ENCODE measurements at regions not wholly inside any gene's neighbourhood (a gene's known extent, or its start where the extent isn't known, plus 50 kb on each side); places are given as distances from the start of the nearest gene placed in this dataset.

DNA sequence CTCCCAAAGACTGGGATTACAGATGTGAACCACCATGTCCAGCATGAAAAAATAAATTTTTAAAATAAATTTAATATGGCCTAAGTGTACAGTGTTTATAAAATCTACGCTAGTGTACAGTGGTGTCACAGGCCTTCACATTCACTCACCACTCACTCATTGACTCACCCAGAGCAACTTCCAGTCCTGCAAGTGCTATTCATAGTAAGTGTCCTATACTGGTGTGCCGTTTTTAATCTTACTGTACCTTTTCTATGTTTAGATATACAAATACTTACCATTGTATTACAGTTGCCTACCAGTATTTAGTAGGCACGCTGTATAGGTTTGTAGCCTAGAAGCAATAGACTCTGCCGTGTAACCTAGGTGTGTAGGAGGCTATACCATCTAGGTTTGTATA is 76.1 kb upstream of the FOXN2 start:
- Histone ChIP-seq H3K9me3 (ENCODE audit: low read depth, low read length) (no peaks in the 10 kb centered on the region), H3K4me1 (ENCODE audit: insufficient read depth, low read length) (peaks cover 14% of the 10 kb centered on the region), H3K4me3 (ENCODE audit: low read length) (no peak overlapping the region), H3K27me3 (ENCODE audit: insufficient read depth, low read length) (no peaks in the 10 kb centered on the region)

DNA sequence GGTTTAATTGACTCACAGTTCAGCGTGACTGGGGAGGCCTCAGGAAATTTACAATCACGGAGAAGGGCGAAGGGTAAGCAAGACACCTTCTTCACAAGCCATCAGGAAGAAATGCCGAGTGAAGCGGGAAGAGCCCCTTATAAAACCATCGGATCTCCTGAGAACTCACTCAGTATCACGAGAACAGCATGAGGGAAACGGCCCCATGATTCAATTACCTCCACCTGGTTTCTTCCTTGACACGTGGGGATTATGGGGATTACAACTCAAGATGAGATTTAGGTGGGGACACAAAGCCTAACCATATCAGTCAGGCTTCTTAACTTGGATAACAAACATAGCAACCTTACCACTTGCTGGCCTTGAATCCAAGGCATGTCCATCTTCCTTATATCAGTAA is 73.6 kb upstream of the FOXN2 start:
- H3K9me3 ChIP-seq (ENCODE audit: low read depth, low read length), result no peaks in the 10 kb centered on the region
- no peak overlapping the region for H3K4me3 ChIP-seq (ENCODE audit: low read length)
- H3K27me3 ChIP-seq (ENCODE audit: insufficient read depth, low read length), result no peaks in the 10 kb centered on the region
- H3K4me1 ChIP-seq (ENCODE audit: insufficient read depth, low read length), result peaks cover 14% of the 10 kb centered on the region

DNA sequence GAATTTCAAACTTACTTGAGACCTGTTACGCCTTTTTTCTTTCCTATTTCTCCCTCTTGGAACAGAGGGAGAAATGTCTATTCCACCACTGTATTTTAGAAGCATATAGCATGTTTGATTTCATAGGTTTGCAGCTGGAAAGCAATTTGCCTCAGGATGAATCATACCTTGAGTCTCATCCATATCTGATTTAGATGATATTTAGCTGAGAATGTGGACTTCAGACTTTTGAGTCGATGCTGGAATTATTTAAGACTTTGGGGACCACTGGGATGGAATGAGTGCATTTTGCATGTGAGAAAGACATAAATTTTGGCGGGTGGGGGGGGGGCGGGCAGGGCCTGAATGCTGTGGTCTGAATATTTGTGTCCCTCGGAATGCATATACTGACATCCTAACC is 67.3 kb upstream of the FOXN2 start:
- no peaks in the 10 kb centered on the region for H3K27me3 ChIP-seq (ENCODE audit: insufficient read depth, low read length)
- no peaks in the 10 kb centered on the region for H3K9me3 ChIP-seq (ENCODE audit: low read depth, low read length)
- no peak overlapping the region for H3K4me3 ChIP-seq (ENCODE audit: low read length)
- peaks cover 34% of the 10 kb centered on the region for H3K4me1 ChIP-seq (ENCODE audit: insufficient read depth, low read length)

- Histone ChIP-seq H3K4me1 (ENCODE audit: insufficient read depth, low read length) (peaks cover 46% of the 10 kb centered on the region), H3K9me3 (ENCODE audit: low read depth, low read length) (no peaks in the 10 kb centered on the region), H3K27me3 (ENCODE audit: insufficient read depth, low read length) (no peaks in the 10 kb centered on the region), H3K4me3 (ENCODE audit: low read length) (no peak overlapping the region)
Observed at GRCh38 chr2:48248251-48248933, 66.1 kb upstream of the FOXN2 start.

DNA sequence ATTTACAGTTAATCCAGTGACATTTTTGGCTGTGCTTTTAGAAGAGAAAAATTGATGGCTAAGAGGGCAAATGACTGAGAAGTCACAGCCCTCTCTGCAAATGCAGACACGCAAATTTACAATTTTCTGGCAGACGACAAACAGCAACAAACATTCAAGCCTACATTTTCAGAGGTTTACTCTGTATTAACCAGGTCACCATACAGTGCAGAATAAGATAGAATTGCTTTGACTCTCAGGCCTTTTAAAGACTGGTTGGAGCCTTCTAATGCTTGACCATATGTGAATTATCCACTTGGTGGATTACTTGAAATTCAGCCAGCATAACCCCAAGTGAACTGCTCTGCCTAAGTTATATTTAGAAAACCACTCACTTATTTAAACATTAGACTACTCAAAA is 65.5 kb upstream of the FOXN2 start:
- Histone ChIP-seq H3K4me3 (ENCODE audit: low read length) (no peak overlapping the region), H3K4me1 (ENCODE audit: insufficient read depth, low read length) (peaks cover 50% of the 10 kb centered on the region), H3K27me3 (ENCODE audit: insufficient read depth, low read length) (no peaks in the 10 kb centered on the region), H3K9me3 (ENCODE audit: low read depth, low read length) (no peaks in the 10 kb centered on the region)

GRCh38 chr2:48249631-48250473 is 64.6 kb upstream of the FOXN2 start:
- Histone ChIP-seq H3K4me3 (ENCODE audit: low read length) (no peak overlapping the region), H3K27me3 (ENCODE audit: insufficient read depth, low read length) (no peaks in the 10 kb centered on the region), H3K4me1 (ENCODE audit: insufficient read depth, low read length) (peaks cover 58% of the 10 kb centered on the region)

DNA sequence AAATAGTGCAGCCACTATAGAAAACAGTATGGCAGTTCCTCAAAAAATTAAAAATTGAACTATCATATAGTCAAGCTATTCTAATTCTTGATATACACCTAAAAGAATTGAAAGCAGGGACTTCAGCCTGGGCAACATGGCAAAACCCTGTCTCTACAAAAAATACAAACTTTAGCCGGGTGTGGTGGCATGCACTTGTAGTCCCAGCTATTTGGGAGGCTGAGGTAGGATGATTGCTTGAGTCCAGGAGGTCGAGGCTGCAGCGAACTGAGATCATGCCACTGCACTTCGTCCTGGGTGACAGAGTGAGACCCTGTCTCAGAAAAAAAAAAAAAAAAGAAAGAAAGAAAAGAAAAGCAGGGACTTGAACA is 64.0 kb upstream of the FOXN2 start:
- Histone ChIP-seq H3K4me1 (ENCODE audit: insufficient read depth, low read length) (peaks cover 63% of the 10 kb centered on the region), H3K27me3 (ENCODE audit: insufficient read depth, low read length) (no peaks in the 10 kb centered on the region), H3K9me3 (ENCODE audit: low read depth, low read length) (no peaks in the 10 kb centered on the region), H3K4me3 (ENCODE audit: low read length) (no peak overlapping the region)

More at GRCh38 chr2:48249631-48250473, 64.6 kb upstream of the FOXN2 start:
- no peaks in the 10 kb centered on the region for H3K9me3 ChIP-seq (ENCODE audit: low read depth, low read length)

DNA sequence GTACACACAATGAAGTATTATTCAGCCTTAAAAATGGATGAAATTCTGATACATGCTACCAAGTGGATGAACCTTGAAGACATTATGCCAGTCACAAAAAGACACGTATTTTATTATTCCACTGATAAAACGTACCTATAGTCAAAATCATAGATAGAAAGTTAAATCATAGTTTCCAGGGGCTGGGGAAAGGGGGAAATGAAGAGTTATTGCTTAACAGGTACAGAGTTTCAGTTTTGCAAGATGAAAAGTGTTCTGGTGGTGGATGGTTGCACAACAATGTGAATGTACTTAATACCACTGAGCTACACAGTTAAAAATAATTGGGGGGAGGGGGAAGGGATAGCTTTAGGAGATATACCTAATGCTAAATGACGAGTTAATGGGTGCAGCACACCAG is 63.5 kb upstream of the FOXN2 start:
- no peaks in the 10 kb centered on the region for H3K27me3 ChIP-seq (ENCODE audit: insufficient read depth, low read length)
- H3K4me1 ChIP-seq (ENCODE audit: insufficient read depth, low read length), result peaks cover 65% of the 10 kb centered on the region
- no peaks in the 10 kb centered on the region for H3K9me3 ChIP-seq (ENCODE audit: low read depth, low read length)
- no peak overlapping the region for H3K4me3 ChIP-seq (ENCODE audit: low read length)

- H3K4me3 ChIP-seq (ENCODE audit: low read length), result no peak overlapping the region
- peaks cover 65% of the 10 kb centered on the region for H3K4me1 ChIP-seq (ENCODE audit: insufficient read depth, low read length)
- no peaks in the 10 kb centered on the region for H3K9me3 ChIP-seq (ENCODE audit: low read depth, low read length)
- H3K27me3 ChIP-seq (ENCODE audit: insufficient read depth, low read length), result no peaks in the 10 kb centered on the region
Observed at GRCh38 chr2:48251437-48252148, 62.9 kb upstream of the FOXN2 start.

- peaks cover 70% of the 10 kb centered on the region for H3K4me1 ChIP-seq (ENCODE audit: insufficient read depth, low read length)
- no peak overlapping the region for H3K4me3 ChIP-seq (ENCODE audit: low read length)
Observed at GRCh38 chr2:48253301-48253700, 61.2 kb upstream of the FOXN2 start.

DNA sequence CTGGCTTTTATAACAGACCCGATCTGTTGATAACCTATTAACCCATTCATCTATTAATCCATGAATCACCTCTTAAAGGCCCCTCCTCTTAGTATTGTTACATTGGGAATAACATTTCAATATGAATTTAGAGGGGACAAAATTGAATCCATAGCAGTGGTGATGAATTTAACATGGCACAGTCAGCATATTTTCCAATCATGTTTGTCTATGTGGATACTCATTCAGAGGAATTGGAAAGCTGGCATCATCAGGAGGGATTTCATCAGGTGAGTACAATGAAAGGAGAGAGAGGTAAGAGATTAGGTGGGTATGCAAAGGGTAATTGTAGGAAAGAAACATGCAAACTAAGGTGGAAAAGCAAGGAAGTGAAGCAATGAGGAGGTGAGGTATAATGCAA is 59.6 kb upstream of the FOXN2 start:
- H3K9me3 ChIP-seq (ENCODE audit: low read depth, low read length), result no peaks in the 10 kb centered on the region
- peaks cover 65% of the 10 kb centered on the region for H3K4me1 ChIP-seq (ENCODE audit: insufficient read depth, low read length)
- H3K27me3 ChIP-seq (ENCODE audit: insufficient read depth, low read length), result no peaks in the 10 kb centered on the region
- no peak overlapping the region for H3K4me3 ChIP-seq (ENCODE audit: low read length)

More at GRCh38 chr2:48253301-48253700, 61.2 kb upstream of the FOXN2 start:
- H3K27me3 ChIP-seq (ENCODE audit: insufficient read depth, low read length), result no peaks in the 10 kb centered on the region
- H3K9me3 ChIP-seq (ENCODE audit: low read depth, low read length), result no peaks in the 10 kb centered on the region

GRCh38 chr2:48257456-48257855 is 57.0 kb upstream of the FOXN2 start:
- Histone ChIP-seq H3K4me1 (ENCODE audit: insufficient read depth, low read length) (peaks cover 45% of the 10 kb centered on the region), H3K4me3 (ENCODE audit: low read length) (no peak overlapping the region), H3K27me3 (ENCODE audit: insufficient read depth, low read length) (no peaks in the 10 kb centered on the region), H3K9me3 (ENCODE audit: low read depth, low read length) (no peaks in the 10 kb centered on the region)

DNA sequence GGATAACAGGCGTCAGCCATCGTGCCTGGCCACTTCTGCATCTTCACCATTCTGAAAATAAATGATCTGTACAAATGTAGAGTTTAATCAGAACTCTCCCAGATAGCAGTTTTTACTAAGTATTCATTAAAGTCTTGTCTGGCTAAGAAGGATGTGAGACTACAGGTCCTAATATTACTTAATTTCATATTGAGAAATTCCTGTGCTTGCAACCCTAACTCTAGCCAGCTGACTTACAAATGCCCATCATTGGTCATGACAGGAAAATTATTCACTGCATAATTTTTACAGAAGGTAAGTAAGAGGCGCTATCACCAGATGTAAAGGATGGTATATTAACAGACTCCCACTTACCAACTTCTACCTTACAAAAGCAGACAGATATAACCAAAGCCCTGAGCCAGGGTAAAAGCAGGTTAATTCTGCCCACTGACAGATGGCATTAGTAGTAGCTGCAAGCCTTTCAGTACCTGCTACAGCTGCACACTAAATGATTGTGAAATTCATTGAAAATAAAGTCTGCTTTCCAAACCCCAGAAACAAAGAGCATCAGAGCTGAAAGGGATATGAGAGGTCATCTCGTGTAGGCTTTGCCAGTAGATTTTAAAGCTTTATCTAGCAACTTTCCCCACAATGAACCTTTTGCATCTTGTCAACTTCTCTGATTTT is 55.9 kb upstream of the FOXN2 start:
- Histone ChIP-seq H3K4me3 (ENCODE audit: low read length) (no peak overlapping the region), H3K27me3 (ENCODE audit: insufficient read depth, low read length) (no peaks in the 10 kb centered on the region), H3K4me1 (ENCODE audit: insufficient read depth, low read length) (peaks cover 34% of the 10 kb centered on the region), H3K9me3 (ENCODE audit: low read depth, low read length) (no peaks in the 10 kb centered on the region)

GRCh38 chr2:48259811-48260210 is 54.7 kb upstream of the FOXN2 start:
- H3K9me3 ChIP-seq (ENCODE audit: low read depth, low read length), result no peaks in the 10 kb centered on the region
- H3K27me3 ChIP-seq (ENCODE audit: insufficient read depth, low read length), result no peaks in the 10 kb centered on the region
- peaks cover 24% of the 10 kb centered on the region for H3K4me1 ChIP-seq (ENCODE audit: insufficient read depth, low read length)
- H3K4me3 ChIP-seq (ENCODE audit: low read length), result no peak overlapping the region

DNA sequence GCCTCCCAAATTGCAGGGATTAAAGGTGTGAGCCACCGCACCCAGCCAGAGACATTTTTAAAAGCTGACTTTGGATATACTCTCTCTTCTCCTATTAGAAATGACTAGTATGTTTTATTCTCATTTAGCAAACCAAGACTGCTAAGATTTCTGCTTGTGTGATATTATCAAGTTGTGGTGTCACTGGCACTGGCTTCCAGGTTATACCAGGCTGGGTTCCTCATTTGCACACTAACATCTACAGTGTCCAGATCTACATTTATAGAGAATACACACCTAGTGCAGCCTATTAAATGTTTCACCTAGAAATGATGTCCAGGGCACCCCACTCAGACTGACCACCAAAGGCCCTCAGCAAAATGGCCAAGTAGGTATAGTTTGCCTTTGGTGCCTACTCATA is 49.9 kb upstream of the FOXN2 start:
- H3K4me1 ChIP-seq (ENCODE audit: insufficient read depth, low read length), result peaks cover 9% of the 10 kb centered on the region
- no peaks in the 10 kb centered on the region for H3K9me3 ChIP-seq (ENCODE audit: low read depth, low read length)
- H3K4me3 ChIP-seq (ENCODE audit: low read length), result no peak overlapping the region

More for the DNA sequence above, 49.9 kb upstream of the FOXN2 start:
- no peaks in the 10 kb centered on the region for H3K27me3 ChIP-seq (ENCODE audit: insufficient read depth, low read length)
